GM10248 (cell line): ENCODE measurements at regions not wholly inside any gene's neighbourhood (a gene's known extent, or its start where the extent isn't known, plus 50 kb on each side); places are given as distances from the start of the nearest gene placed in this dataset.

Source experiments
- CTCF ChIA-PET: fragments of 300-600 bp; sonication (Branson Sonifier 250); formaldehyde crosslinking; extraction: SDS; loops from one replicate; lab custom pipeline; 2021; ENCODE audit warnings: antibody characterized with exemption; lab: Yijun Ruan, JAX
- POLR2A ChIA-PET: fragments of 350-650 bp; sonication (Branson Sonifier 250); formaldehyde crosslinking; extraction: SDS; loops from one replicate; lab custom pipeline; 2020; ENCODE audit warnings: antibody characterized with exemption; lab: Yijun Ruan, JAX
- DNase-seq: peaks from one replicate; pipeline ENCODE4 v3.0.0; 2012; ENCODE audit errors: extremely low spot score
- CTCF ChIP-seq: IDR thresholded peaks from 2 replicates; pipeline ENCODE4 v1.5.1; 2012; ENCODE audit warnings: mild to moderate bottlenecking, low read depth; ENCODE audit errors: extremely low read depth, missing control alignments, control extremely low read depth

GRCh38 chr10:56547163-56547562 lies 186.1 kb upstream of the ZWINT start:
- ChIA-PET CTCF (interaction anchor here (1.2 kb wide), 1 partner anchor 9 kb away, joined by 4 read pairs; no protein-coding TSS in a partner anchor), POLR2A (no interaction called here)
- no peak for TF ChIP-seq CTCF
- no peak for DNase-seq

- DNase-seq = no peak
- POLR2A ChIA-PET = no interaction called here
- CTCF ChIA-PET = no interaction called here
- no peak for TF ChIP-seq CTCF
Measured at GRCh38 chr10:56537984-56538383, 176.9 kb upstream of the ZWINT start.

- CTCF ChIA-PET = no interaction called here
- TF ChIP-seq CTCF = no peak
Measured at GRCh38 chr10:56522166-56522565, 161.1 kb upstream of the ZWINT start.

GRCh38 chr10:56508562-56508961 lies 147.5 kb upstream of the ZWINT start:
- ChIA-PET POLR2A (no interaction called here), CTCF (no interaction called here)
- DNase-seq = no peak
- TF ChIP-seq CTCF = no peak

More at GRCh38 chr10:56522166-56522565, 161.1 kb upstream of the ZWINT start:
- POLR2A ChIA-PET = no interaction called here
- no peak for DNase-seq

- DNase-seq = no peak
- CTCF ChIA-PET = no interaction called here
- no peak for TF ChIP-seq CTCF
- POLR2A ChIA-PET = no interaction called here
Measured at GRCh38 chr10:56507033-56507432, 146.0 kb upstream of the ZWINT start.

GRCh38 chr10:56505555-56505954 lies 144.5 kb upstream of the ZWINT start:
- ChIA-PET POLR2A (no interaction called here), CTCF (no interaction called here)
- DNase-seq = no peak
- TF ChIP-seq CTCF = no peak

- no peak for DNase-seq
- CTCF ChIA-PET = no interaction called here
- TF ChIP-seq CTCF = no peak
- POLR2A ChIA-PET = no interaction called here
Measured at GRCh38 chr10:56496186-56496486, 135.1 kb upstream of the ZWINT start.
